ENCODE measurements at regions not wholly inside any gene's neighbourhood (a gene's known extent, or its start where the extent isn't known, plus 50 kb on each side); places are given as distances from the start of the nearest gene placed in this dataset.
"Not testable (repeated sequence)": the region's sequence is repeated elsewhere in the genome, so short reads cannot be mapped to it uniquely, and the experiment has no call there.

DNA sequence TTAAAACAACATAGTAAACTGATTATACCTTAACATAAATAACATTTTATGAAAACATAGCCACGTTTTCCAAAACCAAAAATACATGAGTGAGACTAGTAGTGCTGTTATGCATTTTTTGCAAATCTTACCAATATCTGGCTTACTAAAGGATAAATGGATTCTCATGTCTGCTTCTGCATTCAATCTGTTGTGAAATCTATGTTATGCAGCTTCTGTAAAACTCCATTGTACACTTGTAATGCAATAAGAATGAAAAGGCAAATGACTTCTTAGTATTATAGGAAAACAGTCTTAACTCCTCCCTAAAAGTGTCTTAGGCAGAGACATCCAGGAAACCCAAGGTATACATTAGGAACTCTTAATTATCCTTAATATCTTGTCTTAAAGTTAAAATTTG, 330.9 kb upstream of the THBS1 start:
- DNase-seq (ENCODE audit: low read depth) = no peak

DNA sequence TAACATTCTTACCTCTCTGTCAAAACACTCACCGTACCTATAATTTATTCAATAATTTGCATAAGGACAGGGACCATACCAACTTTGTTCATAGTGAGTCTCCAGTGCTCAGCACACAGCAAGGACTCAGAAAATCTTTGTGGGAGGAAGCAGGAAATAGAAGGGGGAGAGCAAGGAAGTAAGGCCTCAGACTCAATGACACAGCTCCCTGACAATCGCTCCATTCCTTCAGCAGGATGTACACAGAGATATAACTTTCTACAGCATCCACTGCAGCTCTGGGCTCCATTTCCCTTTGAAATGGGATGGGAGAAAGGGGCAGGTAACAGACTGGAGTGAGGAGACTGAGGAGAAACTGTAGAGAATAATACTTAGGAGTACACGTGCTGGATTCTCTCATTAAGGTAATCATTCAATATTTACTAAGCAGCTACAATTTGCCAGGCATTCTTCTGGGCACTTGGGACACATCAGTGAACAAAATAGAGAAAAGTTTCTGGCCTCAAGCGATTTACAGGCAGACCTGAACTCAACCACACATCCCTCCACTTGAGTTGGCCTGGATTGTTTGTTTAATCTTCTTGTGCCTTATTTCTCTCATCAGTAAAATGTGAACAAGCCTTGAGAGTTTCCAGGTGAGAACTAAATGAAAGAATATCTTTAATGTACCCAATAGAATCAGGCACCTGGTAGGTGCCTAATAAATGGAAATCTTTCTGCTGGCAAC, 330.3 kb upstream of the THBS1 start:
- no peak for DNase-seq (ENCODE audit: low read depth)

- no peak for DNase-seq (ENCODE audit: low read depth)
Observed at GRCh38 chr15:39251413-39252133, 329.3 kb upstream of the THBS1 start.

- DNase-seq (ENCODE audit: low read depth) = no peak
Observed at GRCh38 chr15:39252134-39252470, 328.8 kb upstream of the THBS1 start.

DNA sequence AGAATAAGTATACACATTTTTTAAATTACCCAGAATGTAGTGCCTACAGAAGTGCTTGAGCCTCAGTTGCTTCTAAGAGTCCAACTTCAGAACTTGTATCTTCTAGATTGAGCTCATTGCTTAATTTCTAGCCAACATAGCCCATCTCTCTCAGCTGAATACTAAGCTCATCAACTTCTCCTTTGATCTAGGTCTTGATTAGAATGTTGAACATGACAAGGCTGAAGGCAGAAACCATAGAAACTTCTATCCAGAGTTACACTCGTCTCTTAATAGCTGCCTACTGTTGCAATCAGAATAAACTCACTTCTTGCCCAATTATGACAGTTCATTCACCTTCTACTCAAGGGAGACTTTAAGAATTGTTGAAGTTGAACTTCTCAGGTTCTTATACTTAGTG, 327.3 kb upstream of the THBS1 start:
- no peak for DNase-seq (ENCODE audit: low read depth)

GRCh38 chr15:39254181-39254580, 326.7 kb upstream of the THBS1 start:
- DNase-seq (ENCODE audit: low read depth) = no peak

GRCh38 chr15:39255760-39256159, 325.1 kb upstream of the THBS1 start:
- DNase-seq (ENCODE audit: low read depth) = no peak

GRCh38 chr15:39260391-39260790, 320.5 kb upstream of the THBS1 start:
- no peak for DNase-seq (ENCODE audit: low read depth)

DNA sequence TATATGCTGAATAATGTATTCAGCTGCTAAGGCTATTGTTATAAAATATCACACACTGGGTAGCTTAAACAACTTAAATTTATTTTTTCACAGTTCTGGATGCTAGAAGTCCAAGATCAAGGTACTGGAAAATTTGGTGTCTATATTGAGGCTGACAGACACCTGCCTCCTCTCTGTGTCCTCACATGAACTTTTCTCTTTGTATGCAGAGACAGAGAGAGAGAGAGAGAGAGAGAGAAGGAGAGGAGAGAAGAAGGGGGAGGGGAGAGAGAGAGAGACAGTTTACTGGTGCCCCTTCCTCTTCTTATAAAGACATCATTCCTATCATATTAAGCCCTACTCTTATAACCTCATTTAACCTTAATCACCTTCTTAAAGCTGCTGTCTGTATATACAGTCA, 320.1 kb upstream of the THBS1 start:
- no peak for DNase-seq (ENCODE audit: low read depth)

DNA sequence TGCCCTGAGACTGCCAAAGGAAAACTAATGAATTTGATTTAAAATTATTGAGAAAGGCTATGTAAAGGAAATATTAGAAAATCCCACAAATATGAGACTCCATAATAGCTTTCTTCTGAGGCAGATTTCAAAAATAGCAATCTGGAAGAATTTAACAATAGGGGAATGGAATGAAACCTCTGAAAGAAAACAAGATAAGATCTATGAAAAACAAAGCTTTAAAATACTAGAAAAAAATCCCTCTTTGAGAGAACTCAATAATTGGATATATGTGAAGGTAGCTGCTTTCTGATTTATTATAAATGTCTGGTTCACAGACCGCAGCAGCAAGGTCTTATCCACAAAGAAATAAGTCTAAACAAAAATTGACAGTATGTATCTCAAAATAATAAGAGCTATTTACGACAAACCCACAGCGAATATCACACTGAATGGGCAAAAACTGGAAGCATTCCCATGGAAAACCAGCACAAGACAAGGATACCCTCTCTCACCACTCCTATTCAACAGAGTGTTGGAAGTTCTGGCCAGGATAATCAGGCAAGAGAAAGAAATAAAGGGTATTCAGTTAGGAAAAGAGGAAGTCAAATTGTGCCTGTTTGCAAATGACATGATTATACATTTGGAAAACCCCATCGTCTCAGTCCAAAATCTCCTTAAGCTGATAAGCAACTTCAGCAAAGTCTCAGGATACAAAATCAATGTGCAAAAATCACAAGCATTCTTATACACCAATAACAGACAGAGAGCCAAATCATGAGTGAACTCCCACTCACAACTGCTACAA, 319.3 kb upstream of the THBS1 start:
- not testable (repeated sequence) for DNase-seq (ENCODE audit: low read depth)

GRCh38 chr15:39262995-39263772, 317.7 kb upstream of the THBS1 start:
- DNase-seq (ENCODE audit: low read depth) = not testable (repeated sequence)

DNA sequence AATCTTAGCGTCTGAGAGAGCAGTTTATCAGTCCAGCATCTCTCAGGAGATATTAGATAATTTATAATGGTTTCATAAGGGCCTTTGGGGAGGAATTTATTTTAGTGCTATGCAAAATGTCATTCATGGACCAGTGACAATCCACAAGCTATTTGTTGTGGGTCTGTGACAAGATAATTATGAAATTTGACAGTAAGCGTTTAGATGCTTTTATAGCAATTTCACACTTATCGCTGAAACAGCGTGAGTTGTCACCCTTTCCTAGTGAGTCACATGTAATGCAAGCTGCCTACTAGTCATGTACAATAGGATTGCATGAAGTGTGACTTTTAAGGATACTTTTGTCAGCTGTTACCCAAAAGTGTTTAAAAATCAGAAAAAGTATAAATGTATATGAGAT, 315.6 kb upstream of the THBS1 start:
- no peak for DNase-seq (ENCODE audit: low read depth)

DNA sequence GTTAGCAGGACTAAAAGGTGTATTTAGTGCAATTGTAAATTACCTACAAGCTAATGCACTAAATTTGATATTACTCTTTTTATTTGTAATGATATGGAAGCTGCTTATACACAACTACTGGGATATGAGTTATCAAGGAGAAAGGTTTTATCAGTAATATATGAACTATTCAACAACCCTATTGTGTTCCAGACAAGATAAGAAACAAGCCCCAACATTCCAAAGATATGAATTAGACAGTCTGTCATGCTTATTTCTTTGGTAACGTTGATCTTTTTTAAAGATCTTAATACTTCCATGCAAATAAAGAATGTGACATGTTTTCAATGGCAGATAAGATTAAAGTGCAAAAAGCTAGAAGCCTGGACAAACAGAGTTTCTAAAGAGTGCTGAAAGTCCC, 314.0 kb upstream of the THBS1 start:
- no peak for DNase-seq (ENCODE audit: low read depth)

GRCh38 chr15:39267685-39268084, 313.2 kb upstream of the THBS1 start:
- no peak for DNase-seq (ENCODE audit: low read depth)

DNA sequence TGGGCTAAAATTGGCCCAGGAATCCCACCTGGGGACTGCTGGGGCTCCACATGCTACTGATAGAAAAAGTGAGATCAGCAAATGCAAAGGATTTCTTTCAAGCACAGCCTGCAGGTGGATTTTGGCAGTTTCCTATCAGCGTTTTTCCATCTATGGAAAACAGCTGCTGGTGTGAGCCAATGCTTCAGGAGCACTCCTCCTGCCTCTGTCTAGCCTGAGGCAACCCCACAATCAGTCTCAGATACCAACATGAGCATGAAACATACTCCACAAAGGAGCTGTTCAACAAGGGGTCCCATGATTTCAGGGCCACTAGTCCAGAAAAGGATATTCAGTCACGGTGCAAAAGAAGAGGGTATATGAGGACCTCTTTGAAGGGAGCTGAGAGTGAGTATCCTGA, 311.5 kb upstream of the THBS1 start:
- no peak for DNase-seq (ENCODE audit: low read depth)

- DNase-seq (ENCODE audit: low read depth) = no peak
Observed at GRCh38 chr15:39269821-39270220, 311.1 kb upstream of the THBS1 start.

GRCh38 chr15:39270221-39270855, 310.5 kb upstream of the THBS1 start:
- no peak for DNase-seq (ENCODE audit: low read depth)

- no peak for DNase-seq (ENCODE audit: low read depth)
Observed at GRCh38 chr15:39270934-39271333, 309.9 kb upstream of the THBS1 start.

GRCh38 chr15:39272901-39273300, 308.0 kb upstream of the THBS1 start:
- no peak for DNase-seq (ENCODE audit: low read depth)

DNA sequence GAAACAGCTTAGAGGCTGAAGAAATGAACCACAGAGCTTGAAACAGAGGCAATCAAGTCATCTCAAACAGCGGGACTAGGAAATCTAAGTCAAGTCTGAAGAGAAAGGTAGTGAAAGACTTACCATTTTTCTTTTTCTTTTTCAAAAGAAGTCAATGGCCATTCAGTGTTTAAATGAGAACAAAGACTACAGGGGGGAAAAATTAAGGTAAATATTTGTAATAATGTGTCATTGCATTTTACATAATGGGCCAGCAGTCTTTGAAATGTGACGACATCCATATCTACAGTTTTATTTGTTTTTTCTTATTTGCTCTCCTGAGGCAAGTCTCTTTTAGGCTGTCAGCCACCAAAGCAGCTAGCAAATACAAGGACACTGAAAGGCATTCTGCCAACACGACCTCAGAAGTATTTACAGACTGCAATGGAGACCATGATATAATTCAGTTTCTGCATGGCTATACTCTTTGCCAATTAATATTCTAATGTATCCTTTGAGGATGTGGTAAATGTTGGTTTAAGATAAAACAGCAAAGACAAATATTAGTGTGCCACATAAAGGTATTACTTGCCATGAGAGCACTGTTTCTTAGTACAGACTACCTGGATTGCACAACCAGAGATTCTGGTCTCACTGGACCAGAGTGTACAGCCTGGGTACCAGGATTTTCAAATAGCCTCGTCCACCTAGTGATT, 307.0 kb upstream of the THBS1 start:
- DNase-seq (ENCODE audit: low read depth) = no peak

GRCh38 chr15:39275066-39275465, 305.8 kb upstream of the THBS1 start:
- DNase-seq (ENCODE audit: low read depth) = no peak

Measured in activated T-cell treated with anti-CD3 and anti-CD28 coated beads for 24 hours (primary cell).